NCI-H146 treated with DMSO at 0.1 percent for 48 hours (cell line): ENCODE measurements at regions not wholly inside any gene's neighbourhood (a gene's known extent, or its start where the extent isn't known, plus 50 kb on each side); places are given as distances from the start of the nearest gene placed in this dataset.

Source experiments
- DNase-seq: peaks from one replicate; lab custom pipeline; 2025; ENCODE audit not compliant: unreplicated experiment; lab: John Stamatoyannopoulos, UW

DNA sequence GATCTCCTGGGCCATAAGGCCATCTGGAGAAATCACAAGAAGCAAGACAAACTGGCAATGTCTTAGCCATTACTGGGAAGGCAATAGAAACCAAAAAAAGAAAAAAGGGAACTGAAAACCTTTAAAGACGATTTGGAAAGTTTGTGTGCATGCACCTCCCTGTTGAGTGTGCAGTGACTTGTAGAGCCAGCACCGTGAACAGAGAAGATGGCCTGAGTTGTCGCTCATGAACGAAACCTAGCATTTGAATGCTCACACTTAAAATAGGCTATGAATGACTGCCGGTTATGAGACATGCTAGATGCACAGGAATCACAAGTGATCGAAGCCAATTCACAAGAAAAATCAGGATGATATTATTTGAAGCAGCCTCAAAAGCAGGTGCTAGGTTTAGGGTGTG, 151.3 kb upstream of the ADO start:
- DNase-seq = no peak

DNA sequence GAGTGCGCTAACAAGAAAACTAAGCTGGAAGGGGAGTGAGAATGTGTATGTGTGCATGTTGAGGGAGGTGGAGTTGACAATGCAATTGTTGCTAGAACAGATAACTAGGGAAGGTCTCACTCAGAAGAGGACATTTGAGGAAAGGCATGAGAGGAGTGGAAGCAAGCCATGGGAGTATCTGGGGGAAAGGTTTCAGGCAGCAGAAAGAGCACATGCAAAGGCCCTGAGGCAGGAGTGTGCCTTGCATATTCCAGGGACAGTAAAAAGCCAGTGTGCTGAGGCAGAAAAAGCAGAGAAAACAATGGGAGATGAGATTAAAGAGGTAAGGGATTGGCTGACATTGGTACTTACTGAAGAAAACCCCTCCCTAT, 149.6 kb upstream of the ADO start:
- DNase-seq = no peak

- no peak for DNase-seq
Measured at GRCh38 chr10:62655337-62655994, 149.1 kb upstream of the ADO start.

DNA sequence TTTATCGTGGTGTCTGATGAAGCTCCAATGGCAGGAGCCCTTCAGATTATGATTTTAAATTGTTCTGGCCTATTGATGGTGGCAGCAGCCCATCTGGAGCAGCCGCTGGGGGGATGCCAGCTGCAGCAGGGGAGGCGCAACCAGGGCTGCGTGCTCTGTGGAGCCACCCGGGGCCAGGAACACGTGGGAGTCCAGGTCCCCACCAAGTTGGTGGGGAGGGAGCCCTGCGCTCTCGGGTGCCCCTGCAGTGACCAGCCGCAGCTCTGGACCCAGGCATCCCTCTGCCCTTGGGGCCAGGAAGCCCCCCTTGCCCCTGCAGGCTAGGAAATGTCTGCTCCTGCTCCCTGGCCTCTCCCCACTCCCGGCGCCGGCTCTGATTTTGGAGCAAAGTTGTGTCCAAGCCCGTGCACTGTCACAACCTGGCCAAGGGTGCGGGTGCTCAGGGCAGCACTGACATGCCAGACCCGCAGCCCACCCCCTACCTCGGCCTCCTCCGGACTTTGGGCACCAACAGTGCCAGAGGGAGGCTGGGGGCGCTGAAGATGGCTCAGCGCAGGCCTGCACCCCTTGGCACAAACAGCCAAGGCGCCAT, 147.2 kb upstream of the ADO start:
- DNase-seq = no peak

- no peak for DNase-seq
Measured at GRCh38 chr10:62658516-62658915, 146.0 kb upstream of the ADO start.

DNA sequence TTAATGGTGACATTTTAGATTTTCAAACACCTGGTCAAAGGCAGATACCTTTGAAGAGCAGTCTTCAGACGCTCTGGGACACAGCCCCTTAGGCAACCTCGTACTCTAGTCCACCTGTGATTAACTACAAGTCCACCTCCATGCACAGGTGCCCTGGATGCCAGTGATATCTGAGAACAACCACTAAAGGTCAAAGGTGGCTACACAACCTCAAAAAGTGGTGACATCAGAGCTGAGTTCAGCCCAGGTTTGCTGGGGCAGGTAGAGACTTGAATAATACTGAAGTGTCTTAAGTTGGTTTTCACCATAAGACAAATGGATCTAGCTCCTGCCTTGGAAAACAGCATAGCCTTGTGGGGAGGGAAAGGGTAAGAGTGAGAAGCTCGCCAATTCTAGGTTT, 143.4 kb upstream of the ADO start:
- DNase-seq = no peak

DNA sequence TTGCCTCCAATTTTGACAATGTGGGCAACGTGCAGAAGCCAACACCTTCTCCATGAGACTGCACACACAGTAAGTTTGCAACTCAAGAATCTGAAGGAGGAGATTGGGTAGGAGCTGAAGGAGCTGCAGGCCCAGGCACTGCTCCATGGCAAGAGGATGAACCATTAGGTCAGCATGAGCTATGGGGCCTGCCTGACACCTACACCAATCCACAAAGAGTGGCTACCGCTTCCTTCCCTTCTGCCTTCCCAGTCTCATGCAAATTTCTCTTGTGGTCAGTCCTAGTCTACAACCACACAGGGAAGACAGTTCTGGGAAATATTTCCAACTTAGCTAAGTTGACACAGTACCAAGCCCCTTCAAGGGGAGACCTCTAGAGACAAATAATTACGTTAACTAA, 142.0 kb upstream of the ADO start:
- no peak for DNase-seq

- DNase-seq = no peak
Measured at GRCh38 chr10:62665771-62666170, 138.7 kb upstream of the ADO start.

GRCh38 chr10:62666275-62666674, 138.2 kb upstream of the ADO start:
- DNase-seq = no peak

- DNase-seq = no peak
Measured at GRCh38 chr10:62669341-62669740, 135.2 kb upstream of the ADO start.

GRCh38 chr10:62671104-62671503, 133.4 kb upstream of the ADO start:
- no peak for DNase-seq

- no peak for DNase-seq
Measured at GRCh38 chr10:62681211-62681940, 123.1 kb upstream of the ADO start.

- DNase-seq = no peak
Measured at GRCh38 chr10:62684911-62685310, 119.6 kb upstream of the ADO start.

- no peak for DNase-seq
Measured at GRCh38 chr10:62687230-62687748, 117.2 kb upstream of the ADO start.

GRCh38 chr10:62688971-62689700, 115.4 kb upstream of the ADO start:
- DNase-seq = no peak

DNA sequence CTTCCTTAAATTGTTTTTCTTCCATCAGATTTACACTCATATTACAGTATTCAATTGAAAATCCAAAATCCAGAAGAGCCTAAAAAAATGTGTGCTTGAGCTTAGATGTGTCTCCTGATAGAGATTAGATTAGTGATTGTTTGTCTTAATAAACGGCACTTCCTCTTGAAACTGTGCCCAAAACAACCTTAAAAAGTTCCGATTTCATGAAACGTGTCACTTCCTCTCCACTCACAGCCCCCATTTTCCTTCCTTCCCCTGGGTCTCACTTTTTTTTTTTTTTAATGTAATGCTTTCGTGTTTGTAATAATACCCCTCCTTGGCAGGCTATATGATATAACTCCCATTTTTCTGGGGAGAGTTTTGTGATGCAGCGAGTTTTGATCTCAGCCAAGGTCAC, 114.8 kb upstream of the ADO start:
- DNase-seq = no peak

DNA sequence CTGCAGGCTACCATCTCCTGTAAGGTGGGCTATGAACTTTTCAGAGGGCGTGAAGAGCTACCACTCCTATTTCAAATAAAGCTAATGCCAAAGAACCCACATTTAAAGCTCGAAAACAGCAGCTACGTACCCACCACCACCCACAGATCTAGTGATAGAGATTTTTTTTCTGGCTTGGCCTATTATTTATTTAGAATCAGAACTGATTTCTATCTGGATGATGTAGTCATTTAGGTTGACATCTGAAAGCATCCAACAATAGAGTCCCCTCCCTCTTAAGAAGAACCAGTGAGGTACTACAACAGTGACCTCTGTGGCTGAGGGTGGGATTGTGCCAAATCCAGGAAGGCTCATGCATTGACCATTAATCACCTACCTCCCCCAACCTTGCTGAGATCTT, 113.8 kb upstream of the ADO start:
- no peak for DNase-seq

GRCh38 chr10:62691336-62691735, 113.2 kb upstream of the ADO start:
- DNase-seq = no peak

DNA sequence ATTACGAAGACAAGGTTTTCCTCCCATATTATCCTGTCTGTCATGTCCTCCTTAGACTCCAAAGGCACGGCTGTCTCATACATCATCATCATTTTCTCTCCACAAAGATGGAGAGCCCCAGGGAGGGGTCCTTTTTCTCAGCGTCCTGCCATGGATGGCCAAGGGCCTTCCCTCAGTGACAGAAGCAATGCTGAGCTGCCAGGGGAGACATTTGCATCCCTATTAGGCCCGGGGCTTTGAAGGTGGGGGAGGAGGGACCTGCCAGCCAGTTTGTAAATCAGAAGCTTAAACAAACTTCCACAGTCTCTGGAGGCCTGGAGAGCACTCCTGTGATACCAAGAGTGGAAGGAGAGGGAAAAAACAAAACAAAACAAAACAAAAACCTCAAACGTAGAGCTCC, 112.4 kb upstream of the ADO start:
- DNase-seq = no peak

- no peak for DNase-seq
Measured at GRCh38 chr10:62693306-62693705, 111.2 kb upstream of the ADO start.

GRCh38 chr10:62694537-62695126, 109.9 kb upstream of the ADO start:
- DNase-seq = no peak
